Upper lobe of left lung (tissue), 4 donors: ENCODE measurements at regions not wholly inside any gene's neighbourhood (a gene's known extent, or its start where the extent isn't known, plus 50 kb on each side); places are given as distances from the start of the nearest gene placed in this dataset.

ENCODE experiments used
- EP300 ChIP-seq, 4 donors: sonication (generic); formaldehyde crosslinking; IDR thresholded peaks; one replicate each; pipeline ENCODE4 v1.5.1; 2017; ENCODE audit warnings: antibody characterized with exemption in 4 of 4, control low read depth in 2 of 4
- POLR2A ChIP-seq, 4 donors: fragments of 450-650 bp; IDR thresholded peaks; one replicate each; pipeline ENCODE4 v1.5.1; 2016 to 2017; ENCODE audit warnings: antibody characterized with exemption in 4 of 4, mild to moderate bottlenecking in 2 of 4
- POLR2AphosphoS5 ChIP-seq, 2 donors: sonication (generic); formaldehyde crosslinking; IDR thresholded peaks; one replicate each; pipeline ENCODE4 v1.5.1; 2017; ENCODE audit warnings: antibody characterized with exemption in 2 of 2
- TF ChIP-seq, protein P1 (sequence below), 6 experiments: fragments of 450-650 bp in 4 of 6; fragments of 200-600 bp in 2 of 6; sonication (generic) in 2 of 6; IDR thresholded peaks; one replicate each; pipeline ENCODE4 v1.5.1; 2016 to 2019; ENCODE audit warnings: antibody characterized with exemption in 6 of 6

DNA sequence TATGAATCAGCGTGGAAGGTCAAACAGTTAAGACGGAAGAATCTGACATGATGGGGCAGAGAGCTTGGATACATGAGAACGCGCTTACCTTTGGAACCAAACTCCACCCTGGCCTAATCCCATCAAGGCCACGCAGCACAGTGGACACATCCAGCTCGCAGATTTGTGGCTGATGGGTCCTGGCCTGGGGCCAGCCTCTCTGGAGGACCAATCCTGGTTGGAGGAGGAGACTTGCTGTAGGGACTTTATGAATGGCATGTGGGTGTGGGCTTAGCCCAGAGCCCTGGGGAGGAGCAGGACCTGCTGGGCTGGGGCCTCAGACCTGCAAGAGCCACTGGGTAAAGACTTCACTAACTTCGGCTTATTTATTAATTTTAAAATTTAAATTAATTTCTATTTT lies 73.4 kb upstream of the ANKRD34C start:
- TF ChIP-seq POLR2A (IDR thresholded peaks at IDR 0.05) (no peak), POLR2AphosphoS5 (IDR thresholded peaks at IDR 0.05) (no peak), EP300 (IDR thresholded peaks at IDR 0.05) (no peak)
- TF ChIP-seq, protein P1, sequence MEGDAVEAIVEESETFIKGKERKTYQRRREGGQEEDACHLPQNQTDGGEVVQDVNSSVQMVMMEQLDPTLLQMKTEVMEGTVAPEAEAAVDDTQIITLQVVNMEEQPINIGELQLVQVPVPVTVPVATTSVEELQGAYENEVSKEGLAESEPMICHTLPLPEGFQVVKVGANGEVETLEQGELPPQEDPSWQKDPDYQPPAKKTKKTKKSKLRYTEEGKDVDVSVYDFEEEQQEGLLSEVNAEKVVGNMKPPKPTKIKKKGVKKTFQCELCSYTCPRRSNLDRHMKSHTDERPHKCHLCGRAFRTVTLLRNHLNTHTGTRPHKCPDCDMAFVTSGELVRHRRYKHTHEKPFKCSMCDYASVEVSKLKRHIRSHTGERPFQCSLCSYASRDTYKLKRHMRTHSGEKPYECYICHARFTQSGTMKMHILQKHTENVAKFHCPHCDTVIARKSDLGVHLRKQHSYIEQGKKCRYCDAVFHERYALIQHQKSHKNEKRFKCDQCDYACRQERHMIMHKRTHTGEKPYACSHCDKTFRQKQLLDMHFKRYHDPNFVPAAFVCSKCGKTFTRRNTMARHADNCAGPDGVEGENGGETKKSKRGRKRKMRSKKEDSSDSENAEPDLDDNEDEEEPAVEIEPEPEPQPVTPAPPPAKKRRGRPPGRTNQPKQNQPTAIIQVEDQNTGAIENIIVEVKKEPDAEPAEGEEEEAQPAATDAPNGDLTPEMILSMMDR (IDR thresholded peaks at IDR 0.05) = no peak
